ENCODE measurements at regions not wholly inside any gene's neighbourhood (a gene's known extent, or its start where the extent isn't known, plus 50 kb on each side); places are given as distances from the start of the nearest gene placed in this dataset.

DNA sequence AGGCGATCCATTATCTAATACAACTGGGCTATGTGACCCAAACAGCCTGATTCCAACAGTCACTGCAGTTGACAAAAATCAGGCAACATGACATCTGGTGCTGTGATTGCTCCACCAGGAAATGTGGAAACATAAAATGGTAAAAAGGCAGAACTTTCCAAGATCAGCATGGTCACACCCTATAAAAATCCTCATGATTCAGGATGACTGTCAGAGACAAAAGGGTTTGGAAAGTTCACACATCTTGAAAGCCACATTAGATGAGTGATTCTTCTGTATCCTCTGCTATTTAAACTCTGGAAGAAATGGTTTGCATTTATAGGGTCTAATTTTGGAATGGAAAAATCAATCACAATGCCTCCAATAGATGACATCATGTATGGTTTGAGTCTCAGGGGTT, 662.6 kb upstream of the IGFBP3 start:
- TF ChIP-seq, protein P1, sequence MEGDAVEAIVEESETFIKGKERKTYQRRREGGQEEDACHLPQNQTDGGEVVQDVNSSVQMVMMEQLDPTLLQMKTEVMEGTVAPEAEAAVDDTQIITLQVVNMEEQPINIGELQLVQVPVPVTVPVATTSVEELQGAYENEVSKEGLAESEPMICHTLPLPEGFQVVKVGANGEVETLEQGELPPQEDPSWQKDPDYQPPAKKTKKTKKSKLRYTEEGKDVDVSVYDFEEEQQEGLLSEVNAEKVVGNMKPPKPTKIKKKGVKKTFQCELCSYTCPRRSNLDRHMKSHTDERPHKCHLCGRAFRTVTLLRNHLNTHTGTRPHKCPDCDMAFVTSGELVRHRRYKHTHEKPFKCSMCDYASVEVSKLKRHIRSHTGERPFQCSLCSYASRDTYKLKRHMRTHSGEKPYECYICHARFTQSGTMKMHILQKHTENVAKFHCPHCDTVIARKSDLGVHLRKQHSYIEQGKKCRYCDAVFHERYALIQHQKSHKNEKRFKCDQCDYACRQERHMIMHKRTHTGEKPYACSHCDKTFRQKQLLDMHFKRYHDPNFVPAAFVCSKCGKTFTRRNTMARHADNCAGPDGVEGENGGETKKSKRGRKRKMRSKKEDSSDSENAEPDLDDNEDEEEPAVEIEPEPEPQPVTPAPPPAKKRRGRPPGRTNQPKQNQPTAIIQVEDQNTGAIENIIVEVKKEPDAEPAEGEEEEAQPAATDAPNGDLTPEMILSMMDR (IDR thresholded peaks at IDR 0.05; ENCODE audit: control insufficient read depth, extremely low read depth, insufficient read depth), result no peak
- no peak overlapping the region for H3K4me3 ChIP-seq (ENCODE audit: low read depth, low read length)
- DNase-seq (ENCODE audit: low read depth), result no peak

- no peak overlapping the region for H3K4me3 ChIP-seq (ENCODE audit: low read depth, low read length)
- TF ChIP-seq, protein P1 (IDR thresholded peaks at IDR 0.05; ENCODE audit: control insufficient read depth, extremely low read depth, insufficient read depth), result no peak
- no peak for DNase-seq (ENCODE audit: low read depth)
Observed at GRCh38 chr7:46581268-46581667, 660.2 kb upstream of the IGFBP3 start.

DNA sequence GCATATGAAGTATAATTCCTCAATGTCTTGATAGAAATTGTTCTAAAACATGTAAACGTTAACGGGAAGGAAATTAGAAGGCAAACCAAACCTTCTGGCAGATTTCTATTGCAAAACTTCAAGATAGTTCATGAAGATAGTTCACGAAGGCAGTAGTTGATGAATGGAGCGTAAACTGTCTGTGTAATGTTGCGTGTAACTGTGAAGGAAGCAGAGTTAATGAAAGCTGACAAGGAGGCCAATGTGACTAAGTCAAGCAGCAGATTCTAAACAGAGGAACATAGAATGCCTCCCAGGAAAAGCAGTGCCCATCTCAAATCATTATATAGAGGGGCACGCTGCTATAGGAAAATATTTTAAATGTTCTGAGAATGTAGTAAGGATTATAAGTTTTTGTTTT, 659.7 kb upstream of the IGFBP3 start:
- no peak overlapping the region for H3K4me3 ChIP-seq (ENCODE audit: low read depth, low read length)
- TF ChIP-seq, protein P1 (IDR thresholded peaks at IDR 0.05; ENCODE audit: control insufficient read depth, extremely low read depth, insufficient read depth), result no peak
- no peak for DNase-seq (ENCODE audit: low read depth)

DNA sequence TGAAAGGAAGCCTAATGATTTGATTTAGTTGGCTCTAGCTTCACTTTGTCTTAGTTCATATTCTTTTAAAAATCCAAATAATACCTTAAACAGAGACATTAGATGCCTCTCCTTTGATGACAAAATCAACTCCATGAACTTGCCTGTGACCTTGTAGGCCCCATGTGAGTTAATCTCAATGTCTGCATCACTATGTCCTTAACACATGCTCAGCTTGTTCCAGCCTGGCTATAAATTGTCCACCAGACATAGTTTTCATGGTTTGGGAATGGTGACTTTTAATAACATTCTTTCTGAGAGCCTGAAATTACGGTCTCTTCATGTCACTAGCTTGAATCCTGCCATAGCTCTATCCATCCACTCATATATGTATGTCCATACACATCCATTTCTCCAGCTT, 656.3 kb upstream of the IGFBP3 start:
- no peak overlapping the region for H3K4me3 ChIP-seq (ENCODE audit: low read depth, low read length)
- TF ChIP-seq, protein P1 (IDR thresholded peaks at IDR 0.05; ENCODE audit: control insufficient read depth, extremely low read depth, insufficient read depth), result no peak
- DNase-seq (ENCODE audit: low read depth), result no peak

- H3K4me3 ChIP-seq (ENCODE audit: low read depth, low read length), result no peak overlapping the region
- DNase-seq (ENCODE audit: low read depth), result no peak
- TF ChIP-seq, protein P1 (IDR thresholded peaks at IDR 0.05; ENCODE audit: control insufficient read depth, extremely low read depth, insufficient read depth), result no peak
Observed at GRCh38 chr7:46576950-46577349, 655.9 kb upstream of the IGFBP3 start.

- DNase-seq (ENCODE audit: low read depth), result no peak
- H3K4me3 ChIP-seq (ENCODE audit: low read depth, low read length), result no peak overlapping the region
- TF ChIP-seq, protein P1 (IDR thresholded peaks at IDR 0.05; ENCODE audit: control insufficient read depth, extremely low read depth, insufficient read depth), result no peak
Observed at GRCh38 chr7:46572691-46573090, 651.6 kb upstream of the IGFBP3 start.

- TF ChIP-seq, protein P1 (IDR thresholded peaks at IDR 0.05; ENCODE audit: control insufficient read depth, extremely low read depth, insufficient read depth), result no peak
Observed at GRCh38 chr7:46571996-46572395, 650.9 kb upstream of the IGFBP3 start.

More at GRCh38 chr7:46571996-46572395, 650.9 kb upstream of the IGFBP3 start:
- H3K4me3 ChIP-seq (ENCODE audit: low read depth, low read length), result no peak overlapping the region
- no peak for DNase-seq (ENCODE audit: low read depth)
